HEK293 (cell line): ENCODE measurements at regions not wholly inside any gene's neighbourhood (a gene's known extent, or its start where the extent isn't known, plus 50 kb on each side); places are given as distances from the start of the nearest gene placed in this dataset.
"Not testable (repeated sequence)": the region's sequence is repeated elsewhere in the genome, so short reads cannot be mapped to it uniquely, and the experiment has no call there.

ENCODE experiments used
- CTCF ChIA-PET: fragments of 350-600 bp; formaldehyde crosslinking; extraction: SDS; loops from one replicate; lab custom pipeline; 2021; ENCODE audit warnings: antibody characterized with exemption; lab: Yijun Ruan, JAX
- POLR2A ChIA-PET: fragments of 300-600 bp; formaldehyde crosslinking; extraction: SDS; loops from one replicate; lab custom pipeline; 2020; ENCODE audit warnings: antibody characterized with exemption, inconsistent platforms; lab: Yijun Ruan, JAX
- H3K27ac ChIP-seq: fragments of 200-500 bp; sonication (Bioruptor generic); 2 replicates; pipeline ENCODE4 v1.5.1; 2014; ENCODE audit warnings: low read depth, low read length, control low read depth, inconsistent platforms; ENCODE audit errors: extremely low read depth
- H3K36me3 ChIP-seq, 2 experiments: fragments of 200-500 bp in 1 of 2; sonication (Bioruptor generic) in 1 of 2; 1 replicate in 1 of 2; 2 replicates in 1 of 2; pipeline ENCODE4 v1.5.1; 2014 to 2017; ENCODE audit warnings: inconsistent platforms in 2 of 2, low read length in 2 of 2; ENCODE audit not compliant: control insufficient read depth in 2 of 2, insufficient read depth in 1 of 2
- H3K4me1 ChIP-seq: fragments of 200-500 bp; sonication (Bioruptor generic); 2 replicates; pipeline ENCODE4 v1.5.1; 2014; ENCODE audit warnings: mild to moderate bottlenecking, low read length, inconsistent platforms; ENCODE audit not compliant: control insufficient read depth, insufficient read depth
- H3K4me3 ChIP-seq: 2 replicates; pipeline ENCODE4 v1.5.1; 2011; ENCODE audit warnings: low read depth, mild to moderate bottlenecking, control low read depth, low read length, moderate library complexity
- H3K9me3 ChIP-seq: fragments of 200-500 bp; sonication (Bioruptor generic); 2 replicates; pipeline ENCODE4 v1.5.1; 2014; ENCODE audit warnings: low read depth, low read length, inconsistent platforms; ENCODE audit not compliant: control insufficient read depth, insufficient read depth
- KLF7 ChIP-seq: fragments of 450-650 bp; formaldehyde crosslinking; IDR thresholded peaks from 2 replicates; pipeline ENCODE4 v1.5.1; 2016; ENCODE audit warnings: missing biosample characterization, missing genetic modification characterization, borderline replicate concordance
- MYNN ChIP-seq: fragments of 450-650 bp; formaldehyde crosslinking; IDR thresholded peaks from 2 replicates; pipeline ENCODE4 v1.5.1; 2016; ENCODE audit warnings: missing biosample characterization, missing genetic modification characterization, borderline replicate concordance
- TCF7L2 ChIP-seq: IDR thresholded peaks from 2 replicates; pipeline ENCODE4 v1.6.1; 2011; ENCODE audit warnings: low read depth, mild to moderate bottlenecking, inconsistent platforms, low read length, moderate library complexity, borderline replicate concordance
- TRIM28 ChIP-seq: IDR thresholded peaks from 2 replicates; pipeline ENCODE4 v1.6.1; 2011; ENCODE audit warnings: low read length, control low read depth, borderline replicate concordance
- ZBTB1 ChIP-seq: fragments of 450-650 bp; formaldehyde crosslinking; IDR thresholded peaks from 2 replicates; pipeline ENCODE4 v1.5.1; 2016; ENCODE audit warnings: missing biosample characterization, missing genetic modification characterization
- ZNF121 ChIP-seq: fragments of 450-650 bp; formaldehyde crosslinking; IDR thresholded peaks from 2 replicates; pipeline ENCODE4 v1.5.1; 2016; ENCODE audit warnings: missing biosample characterization, missing genetic modification characterization
- ZNF132 ChIP-seq: fragments of 450-650 bp; formaldehyde crosslinking; IDR thresholded peaks from 2 replicates; pipeline ENCODE4 v1.5.1; 2017; ENCODE audit warnings: missing biosample characterization, missing genetic modification characterization, borderline replicate concordance
- ZNF596 ChIP-seq: fragments of 450-650 bp; IDR thresholded peaks from 2 replicates; pipeline ENCODE4 v1.5.0; 2018; ENCODE audit warnings: missing biosample characterization, mild to moderate bottlenecking, missing genetic modification characterization, moderate library complexity
- ZNF654 ChIP-seq: fragments of 450-650 bp; formaldehyde crosslinking; IDR thresholded peaks from 2 replicates; pipeline ENCODE4 v1.5.1; 2016; ENCODE audit warnings: low read depth, missing biosample characterization, missing genetic modification characterization
- ZNF707 ChIP-seq: fragments of 450-650 bp; formaldehyde crosslinking; IDR thresholded peaks from 2 replicates; pipeline ENCODE4 v1.5.1; 2016; ENCODE audit warnings: missing biosample characterization, missing genetic modification characterization
- ZSCAN16 ChIP-seq: fragments of 450-650 bp; formaldehyde crosslinking; IDR thresholded peaks from 2 replicates; pipeline ENCODE4 v1.5.1; 2016; ENCODE audit warnings: missing biosample characterization, missing genetic modification characterization
- TF ChIP-seq, protein P1 (sequence below): fragments of 450-650 bp; formaldehyde crosslinking; IDR thresholded peaks from 2 replicates; pipeline ENCODE4 v1.5.1; 2016; ENCODE audit warnings: missing biosample characterization, missing genetic modification characterization, borderline replicate concordance
- TF ChIP-seq, protein P2 (sequence below): fragments of 450-650 bp; formaldehyde crosslinking; IDR thresholded peaks from 2 replicates; pipeline ENCODE4 v1.5.1; 2017; ENCODE audit warnings: missing biosample characterization, missing genetic modification characterization
- TF ChIP-seq, protein P3 (sequence below): fragments of 450-650 bp; formaldehyde crosslinking; IDR thresholded peaks from 2 replicates; pipeline ENCODE4; 2016; ENCODE audit warnings: missing biosample characterization, missing genetic modification characterization

DNA sequence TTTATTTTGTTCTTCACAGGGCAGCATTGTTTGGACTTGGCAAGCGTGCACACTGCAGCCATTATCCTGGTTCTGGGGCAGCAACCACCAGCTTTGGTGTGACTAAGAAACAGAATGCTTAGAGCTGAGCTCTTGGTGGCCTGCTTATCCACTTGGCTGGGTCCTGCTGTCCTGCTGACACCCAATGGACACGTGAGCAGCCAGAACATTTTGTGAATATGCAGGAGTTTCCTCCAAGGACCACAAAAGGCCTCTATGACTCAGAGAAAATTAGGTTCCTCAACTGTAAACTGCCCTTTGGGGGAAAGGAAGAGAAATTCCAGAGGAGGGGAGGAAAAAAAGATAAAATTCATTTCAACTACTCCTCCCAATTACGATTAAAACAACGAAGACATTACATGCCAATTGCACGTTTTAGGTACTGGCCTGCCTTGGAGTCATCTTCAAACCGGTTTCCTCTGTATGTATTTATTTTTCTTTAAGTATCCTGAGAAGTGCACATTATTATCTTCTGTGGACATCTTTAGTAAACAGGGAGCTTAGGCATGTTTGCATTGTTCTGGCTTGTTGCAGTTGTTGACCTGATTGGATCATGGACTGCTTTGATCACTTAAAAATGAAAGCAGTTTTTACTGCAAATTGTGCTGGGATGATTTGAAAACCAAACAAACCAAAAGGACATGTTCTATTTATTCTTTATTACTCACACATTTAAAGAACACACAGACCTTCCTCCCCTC is 82.3 kb upstream of the TLE4 start (continued):
- TF ChIP-seq, protein P1, sequence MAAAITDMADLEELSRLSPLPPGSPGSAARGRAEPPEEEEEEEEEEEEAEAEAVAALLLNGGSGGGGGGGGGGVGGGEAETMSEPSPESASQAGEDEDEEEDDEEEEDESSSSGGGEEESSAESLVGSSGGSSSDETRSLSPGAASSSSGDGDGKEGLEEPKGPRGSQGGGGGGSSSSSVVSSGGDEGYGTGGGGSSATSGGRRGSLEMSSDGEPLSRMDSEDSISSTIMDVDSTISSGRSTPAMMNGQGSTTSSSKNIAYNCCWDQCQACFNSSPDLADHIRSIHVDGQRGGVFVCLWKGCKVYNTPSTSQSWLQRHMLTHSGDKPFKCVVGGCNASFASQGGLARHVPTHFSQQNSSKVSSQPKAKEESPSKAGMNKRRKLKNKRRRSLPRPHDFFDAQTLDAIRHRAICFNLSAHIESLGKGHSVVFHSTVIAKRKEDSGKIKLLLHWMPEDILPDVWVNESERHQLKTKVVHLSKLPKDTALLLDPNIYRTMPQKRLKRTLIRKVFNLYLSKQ: no peak
- TF ChIP-seq ZNF121 (tag by site-specific recombination): no peak
- TF ChIP-seq TCF7L2: peak; percentile 99
- no peak for TF ChIP-seq MYNN (tag by site-specific recombination)

DNA sequence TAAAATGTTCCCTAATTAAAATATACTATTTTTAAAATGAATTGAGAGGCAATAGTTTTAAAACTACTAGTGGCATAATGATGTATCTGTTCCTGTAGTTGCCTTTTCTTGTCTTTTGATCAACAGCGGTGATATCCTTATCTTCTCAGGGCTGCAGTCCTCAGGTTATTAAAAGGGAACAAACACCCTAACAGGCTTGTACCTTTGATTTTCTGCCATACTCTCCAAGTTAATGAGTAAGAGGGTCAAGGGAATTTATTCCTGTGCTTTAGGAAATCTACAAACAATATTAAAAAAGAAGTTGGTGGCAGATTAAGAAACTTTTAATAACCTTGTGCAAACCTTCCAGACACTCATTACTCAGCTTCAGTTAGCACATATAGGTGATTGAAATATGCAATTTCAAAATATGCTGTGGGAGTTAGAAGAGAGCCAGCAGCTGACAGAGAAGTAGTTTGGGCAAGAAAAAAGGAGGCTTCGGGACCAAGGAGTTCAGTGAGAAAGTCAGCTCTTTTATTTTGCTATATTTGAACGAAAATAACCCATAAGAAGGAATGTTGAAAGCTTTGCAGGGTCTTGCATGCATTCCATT is 81.0 kb upstream of the TLE4 start:
- TF ChIP-seq TCF7L2 (0 out of 2 replicates have a peak, but pooled peaks have one; percentile 51), TRIM28 (peak; percentile 36; the same call in 1 of the 2 replicates), ZSCAN16 (tag by site-specific recombination) (no peak)
- ChIA-PET POLR2A (interaction anchor here (0.6 to 1.7 kb wide), 2 partner anchors 77 to 81 kb away, joined by 3 read pairs; partner anchors contain the start of gene TLE4), CTCF (interaction anchor here (1.1 kb wide), 1 partner anchor 9 kb away, joined by 3 read pairs; no protein-coding TSS in a partner anchor)
- Histone ChIP-seq H3K36me3 (no peaks in the 10 kb centered on the region), H3K4me3 (no peak overlapping the region), H3K27ac (no peak overlapping the region), H3K4me1 (no peaks in the 10 kb centered on the region), H3K9me3 (no peaks in the 10 kb centered on the region)

DNA sequence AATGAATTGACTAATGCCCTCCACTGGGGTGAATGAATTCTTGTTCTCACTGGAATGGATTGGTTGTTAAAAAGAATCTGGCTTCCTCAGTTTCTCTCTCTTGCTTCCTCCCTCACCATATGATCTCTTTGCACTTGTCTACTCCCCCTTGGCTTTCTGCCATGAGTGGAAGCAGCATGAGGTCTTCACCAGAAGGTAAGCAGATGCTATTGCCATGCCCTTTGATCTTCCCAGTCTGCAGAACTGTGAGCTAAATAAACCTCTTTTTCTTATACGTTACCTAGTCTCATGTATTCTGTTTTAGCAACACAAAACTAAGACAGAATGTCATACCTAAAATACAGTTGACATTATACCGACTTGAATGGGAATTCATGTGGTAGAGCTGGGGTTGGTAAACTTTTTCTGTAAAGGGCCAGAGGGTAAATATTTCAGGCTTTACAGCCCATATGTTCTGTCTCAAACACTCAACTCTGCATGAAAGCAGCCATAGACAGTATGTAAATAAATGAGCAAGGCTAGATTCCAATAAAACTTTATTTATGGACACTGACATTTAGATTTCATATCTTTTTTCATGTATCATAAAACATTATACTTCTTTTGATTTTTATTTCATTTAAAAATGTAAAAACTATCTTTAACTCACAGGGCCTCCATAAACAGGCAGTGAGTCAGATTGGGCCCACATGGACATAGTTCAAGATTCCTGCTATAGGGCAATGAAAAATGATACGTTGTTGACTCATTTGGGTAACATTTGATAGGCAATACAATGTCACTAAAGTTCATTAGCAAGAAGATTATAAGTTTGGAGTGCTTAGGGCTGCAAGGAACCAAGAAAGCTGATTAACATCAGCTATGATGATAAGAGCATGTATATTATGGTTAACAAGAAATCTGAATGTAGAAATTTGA is 79.4 kb upstream of the TLE4 start:
- no peak overlapping the region for H3K27ac ChIP-seq
- TF ChIP-seq, protein P2, sequence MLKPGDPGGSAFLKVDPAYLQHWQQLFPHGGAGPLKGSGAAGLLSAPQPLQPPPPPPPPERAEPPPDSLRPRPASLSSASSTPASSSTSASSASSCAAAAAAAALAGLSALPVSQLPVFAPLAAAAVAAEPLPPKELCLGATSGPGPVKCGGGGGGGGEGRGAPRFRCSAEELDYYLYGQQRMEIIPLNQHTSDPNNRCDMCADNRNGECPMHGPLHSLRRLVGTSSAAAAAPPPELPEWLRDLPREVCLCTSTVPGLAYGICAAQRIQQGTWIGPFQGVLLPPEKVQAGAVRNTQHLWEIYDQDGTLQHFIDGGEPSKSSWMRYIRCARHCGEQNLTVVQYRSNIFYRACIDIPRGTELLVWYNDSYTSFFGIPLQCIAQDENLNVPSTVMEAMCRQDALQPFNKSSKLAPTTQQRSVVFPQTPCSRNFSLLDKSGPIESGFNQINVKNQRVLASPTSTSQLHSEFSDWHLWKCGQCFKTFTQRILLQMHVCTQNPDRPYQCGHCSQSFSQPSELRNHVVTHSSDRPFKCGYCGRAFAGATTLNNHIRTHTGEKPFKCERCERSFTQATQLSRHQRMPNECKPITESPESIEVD (tag by site-specific recombination): 0 out of 2 replicates have a peak, but pooled peaks have one; percentile 31
- TF ChIP-seq ZNF654 (tag by site-specific recombination) (no peak), TRIM28 (peak; percentile 66; the same call in 1 of the 2 replicates), ZNF132 (no peak), KLF7 (tag by site-specific recombination) (no peak), TCF7L2 (peak; percentile 39; the same call in 1 of the 2 replicates), ZBTB1 (no peak), ZNF596 (tag by site-specific recombination) (no peak), ZNF707 (tag by site-specific recombination) (no peak)
- TF ChIP-seq, protein P3, sequence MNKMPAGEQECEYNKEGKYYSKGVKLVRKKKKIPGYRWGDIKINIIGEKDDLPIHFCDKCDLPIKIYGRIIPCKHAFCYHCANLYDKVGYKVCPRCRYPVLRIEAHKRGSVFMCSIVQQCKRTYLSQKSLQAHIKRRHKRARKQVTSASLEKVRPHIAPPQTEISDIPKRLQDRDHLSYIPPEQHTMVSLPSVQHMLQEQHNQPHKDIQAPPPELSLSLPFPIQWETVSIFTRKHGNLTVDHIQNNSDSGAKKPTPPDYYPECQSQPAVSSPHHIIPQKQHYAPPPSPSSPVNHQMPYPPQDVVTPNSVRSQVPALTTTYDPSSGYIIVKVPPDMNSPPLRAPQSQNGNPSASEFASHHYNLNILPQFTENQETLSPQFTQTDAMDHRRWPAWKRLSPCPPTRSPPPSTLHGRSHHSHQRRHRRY (tag by site-specific recombination): no peak
- TF ChIP-seq, all 188 proteins: peak for 3
- no peaks in the 10 kb centered on the region for H3K36me3 ChIP-seq
- H3K9me3 ChIP-seq: no peaks in the 10 kb centered on the region
- H3K4me3 ChIP-seq: no peak overlapping the region
- no peaks in the 10 kb centered on the region for H3K4me1 ChIP-seq
- ChIA-PET CTCF (interaction anchor here (1.1 kb wide), 1 partner anchor 11 kb away, joined by 3 read pairs; no protein-coding TSS in a partner anchor), POLR2A (no interaction called here)

DNA sequence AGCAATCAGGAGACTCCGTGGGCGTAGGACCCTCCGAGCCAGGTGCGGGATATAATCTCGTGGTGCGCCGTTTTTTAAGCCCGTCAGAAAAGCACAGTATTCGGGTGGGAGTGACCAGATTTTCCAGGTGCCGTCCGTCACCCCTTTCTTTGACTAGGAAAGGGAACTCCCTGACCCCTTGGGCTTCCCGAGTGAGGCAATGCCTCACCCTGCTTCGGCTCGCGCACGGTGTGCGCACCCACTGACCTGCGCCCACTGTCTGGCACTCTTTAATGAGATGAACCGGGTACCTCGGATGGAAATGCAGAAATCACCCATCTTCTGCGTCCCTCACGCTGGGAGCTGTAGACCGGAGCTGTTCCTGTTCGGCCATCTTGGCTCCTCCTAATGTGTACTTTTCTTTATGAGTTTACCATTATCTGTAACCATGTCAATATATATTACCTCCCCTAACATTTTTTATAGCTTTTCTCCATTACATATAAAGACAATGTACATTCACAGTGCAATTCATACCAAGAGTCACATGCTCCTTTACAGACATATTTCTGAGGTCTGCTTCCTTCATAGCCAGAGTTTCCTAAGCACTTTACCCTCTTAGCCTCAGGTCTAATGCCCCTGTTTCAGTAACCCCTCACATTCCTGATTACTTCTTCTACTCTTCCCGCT is 71.4 kb upstream of the TLE4 start:
- CTCF ChIA-PET, H3K36me3 ChIP-seq, H3K4me3 ChIP-seq, H3K9me3 ChIP-seq, H3K4me1 ChIP-seq, H3K27ac ChIP-seq, POLR2A ChIA-PET: not testable (repeated sequence)
